OCI-LY7 (cell line): ENCODE measurements at regions not wholly inside any gene's neighbourhood (a gene's known extent, or its start where the extent isn't known, plus 50 kb on each side); places are given as distances from the start of the nearest gene placed in this dataset.

Source experiments
- BruUV-seq: library from RNA; stranded (reverse); fragments of 400-500 nt; replicated peaks from 2 replicates; lab custom pipeline; 2021; lab: Mats Ljungman, UMichigan
- CTCF ChIA-PET: fragments of 300-600 bp; sonication (Branson Sonifier 250); formaldehyde crosslinking; loops from one replicate; lab custom pipeline; 2022; ENCODE audit warnings: antibody characterized with exemption; ENCODE audit not compliant: unreplicated experiment; lab: Charles Lee
- POLR2A ChIA-PET: fragments of 300-600 bp; sonication (Branson Sonifier 250); formaldehyde crosslinking; loops from one replicate; lab custom pipeline; 2022; ENCODE audit warnings: antibody characterized with exemption; lab: Charles Lee
- DNase-seq: peaks from one replicate; pipeline ENCODE4 v3.0.0-alpha.2; 2015; ENCODE audit warnings: low spot score
- H2AFZ ChIP-seq: fragments of 200-600 bp; sonication (generic), shearing (Covaris generic); 2 replicates; pipeline ENCODE4 v1.6.1; 2014; ENCODE audit warnings: mild to moderate bottlenecking, antibody characterized with exemption, low read length, moderate library complexity
- H3K27ac ChIP-seq: fragments of 200-600 bp; sonication (generic); 2 replicates; pipeline ENCODE4 v1.5.1; 2014; ENCODE audit warnings: mixed run types, low read depth, mild to moderate bottlenecking, moderate library complexity, low read length, inconsistent platforms; ENCODE audit not compliant: poor library complexity, severe bottlenecking
- H3K36me3 ChIP-seq: fragments of 200-600 bp; sonication (generic); 2 replicates; pipeline ENCODE4 v1.6.1; 2014; ENCODE audit warnings: mild to moderate bottlenecking, antibody characterized with exemption, low read length, moderate library complexity, mixed read lengths; ENCODE audit not compliant: insufficient read depth
- H3K4me1 ChIP-seq: fragments of 200-600 bp; sonication (generic); 2 replicates; pipeline ENCODE4 v1.5.1; 2014; ENCODE audit warnings: mild to moderate bottlenecking, low read length; ENCODE audit not compliant: insufficient read depth, poor library complexity, severe bottlenecking
- H3K4me2 ChIP-seq: fragments of 200-600 bp; sonication (generic); 2 replicates; pipeline ENCODE4 v1.6.1; 2014; ENCODE audit warnings: mild to moderate bottlenecking, low read length
- H3K4me3 ChIP-seq: fragments of 200-600 bp; sonication (generic); 2 replicates; pipeline ENCODE4 v1.5.1; 2014; ENCODE audit warnings: mild to moderate bottlenecking, low read depth, low read length; ENCODE audit not compliant: poor library complexity, severe bottlenecking
- H3K79me2 ChIP-seq: fragments of 200-600 bp; sonication (generic); 2 replicates; pipeline ENCODE4 v1.6.1; 2016; ENCODE audit warnings: low read depth, mild to moderate bottlenecking, low read length, moderate library complexity, mixed read lengths; ENCODE audit not compliant: insufficient read depth
- H3K9me2 ChIP-seq: fragments of 200-600 bp; sonication (generic); 2 replicates; pipeline ENCODE4 v1.6.1; 2016; ENCODE audit warnings: mild to moderate bottlenecking, low read length, mixed read lengths; ENCODE audit not compliant: insufficient read depth
- H3K9me3 ChIP-seq: fragments of 200-600 bp; sonication (generic); 2 replicates; pipeline ENCODE4 v1.6.1; 2014; ENCODE audit warnings: mild to moderate bottlenecking, mixed run types, low read length, mixed read lengths
- H4K20me1 ChIP-seq: fragments of 200-600 bp; sonication (generic); 2 replicates; pipeline ENCODE4 v1.6.1; 2014; ENCODE audit warnings: mild to moderate bottlenecking, antibody characterized with exemption, low read length, moderate library complexity, mixed read lengths; ENCODE audit not compliant: insufficient read depth
- CTCF ChIP-seq: fragments of 200-600 bp; sonication (generic); conservative IDR thresholded peaks from 2 replicates; pipeline ENCODE4 v1.5.1; 2014; ENCODE audit warnings: mild to moderate bottlenecking, antibody characterized with exemption, low read length, moderate library complexity, mixed read lengths
- EZH2phosphoT487 ChIP-seq: fragments of 200-600 bp; sonication (generic); IDR thresholded peaks from 2 replicates; pipeline ENCODE4 v1.6.1; 2018; ENCODE audit warnings: low read depth, borderline replicate concordance, mild to moderate bottlenecking, mixed run types, antibody characterized with exemption, low read length, moderate library complexity, mixed read lengths
- intact Hi-C: fragments of 100-400 bp; cut with micrococcal nuclease; formaldehyde crosslinking; loops from one replicate; pipeline ENCODE4 v1.10.0; 2022; ENCODE audit not compliant: unreplicated experiment

- DNase-seq, result no peak
- H3K9me2 ChIP-seq, result no peaks in the 10 kb centered on the region
- no peak for TF ChIP-seq CTCF
- no peak for TF ChIP-seq EZH2phosphoT487
- no peak overlapping the region for H3K4me2 ChIP-seq
- no peaks in the 10 kb centered on the region for H3K79me2 ChIP-seq
- H3K36me3 ChIP-seq, result no peaks in the 10 kb centered on the region
- H4K20me1 ChIP-seq, result no peaks in the 10 kb centered on the region
- intact Hi-C loops, result no loop called here
- H3K4me1 ChIP-seq, result no peaks in the 10 kb centered on the region
- ChIA-PET POLR2A (no interaction called here), CTCF (no interaction called here)
- H3K27ac ChIP-seq, result no peak overlapping the region
- H3K9me3 ChIP-seq, result no peaks in the 10 kb centered on the region
- no peak overlapping the region for H2AFZ ChIP-seq
- no peak overlapping the region for H3K4me3 ChIP-seq
- no TSS peak for BruUV-seq
These were observed 89.1 kb upstream of the ARHGAP20 start for GRCh38 chr11:110801328-110801727.

- H3K4me1 ChIP-seq, result no peaks in the 10 kb centered on the region
- TF ChIP-seq CTCF (no peak), EZH2phosphoT487 (no peak)
- no peaks in the 10 kb centered on the region for H4K20me1 ChIP-seq
- DNase-seq, result no peak
- H3K36me3 ChIP-seq, result no peaks in the 10 kb centered on the region
- ChIA-PET CTCF (no interaction called here), POLR2A (interaction anchor here (0.6 kb wide), 1 partner anchor 21 kb away, joined by 3 read pairs; no protein-coding TSS in a partner anchor)
- H3K27ac ChIP-seq, result no peak overlapping the region
- H3K79me2 ChIP-seq, result no peaks in the 10 kb centered on the region
- intact Hi-C loops, result no loop called here
- H3K4me3 ChIP-seq, result no peak overlapping the region
- BruUV-seq, result no TSS peak
- H3K4me2 ChIP-seq, result no peak overlapping the region
- H2AFZ ChIP-seq, result no peak overlapping the region
- H3K9me3 ChIP-seq, result no peaks in the 10 kb centered on the region
- H3K9me2 ChIP-seq, result no peaks in the 10 kb centered on the region
These were observed 86.1 kb upstream of the ARHGAP20 start for GRCh38 chr11:110798201-110798900.

GRCh38 chr11:110797453-110797852, 85.2 kb upstream of the ARHGAP20 start:
- Histone ChIP-seq H3K4me2 (no peak overlapping the region), H4K20me1 (no peaks in the 10 kb centered on the region), H3K9me3 (no peaks in the 10 kb centered on the region), H3K4me1 (no peaks in the 10 kb centered on the region), H2AFZ (no peak overlapping the region), H3K4me3 (no peak overlapping the region), H3K36me3 (no peaks in the 10 kb centered on the region), H3K79me2 (no peaks in the 10 kb centered on the region), H3K27ac (no peak overlapping the region), H3K9me2 (no peaks in the 10 kb centered on the region)
- DNase-seq, result no peak
- intact Hi-C loops, result no loop called here
- no TSS peak for BruUV-seq
- CTCF ChIA-PET, result no interaction called here
- no peak for TF ChIP-seq CTCF
- TF ChIP-seq EZH2phosphoT487, result no peak
- POLR2A ChIA-PET, result no interaction called here
